Neural progenitor cell (in vitro differentiated cells): ENCODE measurements at regions not wholly inside any gene's neighbourhood (a gene's known extent, or its start where the extent isn't known, plus 50 kb on each side); places are given as distances from the start of the nearest gene placed in this dataset.

ENCODE experiments used
- DNase-seq: peaks from one replicate; pipeline ENCODE4 v3.0.0-alpha.2; 2016; ENCODE audit warnings: low spot score
- H2AFZ ChIP-seq: fragments of 200-600 bp; sonication (generic); replicated peaks from 2 replicates; pipeline ENCODE4 v1.6.1; 2016; ENCODE audit warnings: antibody characterized with exemption
- H3F3A ChIP-seq: fragments of 200-600 bp; sonication (generic); 2 replicates; pipeline ENCODE4 v1.6.1; 2016; ENCODE audit warnings: antibody characterized with exemption, low read depth
- H3K27ac ChIP-seq: fragments of 200-600 bp; sonication (generic); 2 replicates; pipeline ENCODE4 v1.5.1; 2016; ENCODE audit warnings: mild to moderate bottlenecking
- H3K27me3 ChIP-seq: fragments of 200-600 bp; sonication (generic); 2 replicates; pipeline ENCODE4 v1.6.1; 2016; ENCODE audit warnings: mild to moderate bottlenecking, moderate library complexity
- H3K36me3 ChIP-seq: fragments of 200-600 bp; sonication (generic); 2 replicates; pipeline ENCODE4 v1.5.1; 2016
- H3K4me1 ChIP-seq: fragments of 200-600 bp; sonication (generic); 2 replicates; pipeline ENCODE4 v1.6.1; 2016; ENCODE audit warnings: mixed run types
- H3K4me2 ChIP-seq: fragments of 200-600 bp; sonication (generic); 2 replicates; pipeline ENCODE4 v1.6.1; 2016
- H3K4me3 ChIP-seq: fragments of 200-600 bp; sonication (generic); 2 replicates; pipeline ENCODE4 v1.5.1; 2016
- H3K79me2 ChIP-seq: fragments of 200-600 bp; sonication (generic); 2 replicates; pipeline ENCODE4 v1.6.1; 2016; ENCODE audit warnings: low read depth
- H3K9ac ChIP-seq: fragments of 200-600 bp; sonication (generic); 2 replicates; pipeline ENCODE4 v1.6.1; 2016
- H3K9me3 ChIP-seq: fragments of 200-600 bp; sonication (generic); 2 replicates; pipeline ENCODE4 v1.5.1; 2016; ENCODE audit warnings: low read depth
- H4K20me1 ChIP-seq: fragments of 200-600 bp; sonication (generic); 2 replicates; pipeline ENCODE4 v1.6.1; 2016; ENCODE audit warnings: low read depth
- H3K27ac Mint-ChIP-seq: 3 replicates; pipeline ENCODE4 v1.8.0; 2021; ENCODE audit warnings: mixed read lengths
- H3K27me3 Mint-ChIP-seq: 2 replicates; pipeline ENCODE4 v1.8.0; 2022; ENCODE audit warnings: low read depth, mild to moderate bottlenecking, inconsistent platforms, moderate library complexity, mixed read lengths; ENCODE audit not compliant: insufficient read depth
- H3K36me3 Mint-ChIP-seq: 3 replicates; pipeline ENCODE4 v1.8.0; 2021; ENCODE audit warnings: mixed read lengths
- H3K4me1 Mint-ChIP-seq: 3 replicates; pipeline ENCODE4 v1.8.0; 2021; ENCODE audit warnings: mixed read lengths
- H3K4me3 Mint-ChIP-seq: 3 replicates; pipeline ENCODE4 v1.8.0; 2021; ENCODE audit warnings: mild to moderate bottlenecking, moderate library complexity, mixed read lengths
- H3K9me3 Mint-ChIP-seq: 3 replicates; pipeline ENCODE4 v1.8.0; 2020; ENCODE audit warnings: mixed read lengths
- EZH2 ChIP-seq: fragments of 200-600 bp; sonication (generic); IDR thresholded peaks from 2 replicates; pipeline ENCODE4 v1.6.1; 2017; ENCODE audit warnings: antibody characterized with exemption, mild to moderate bottlenecking, moderate library complexity
- EZH2phosphoT487 ChIP-seq: fragments of 200-600 bp; sonication (generic); IDR thresholded peaks from 2 replicates; pipeline ENCODE4 v1.6.1; 2017; ENCODE audit warnings: antibody characterized with exemption
- TF ChIP-seq, protein P1 (sequence below): fragments of 200-600 bp; sonication (generic); IDR thresholded peaks from 2 replicates; pipeline ENCODE4 v1.5.1; 2017; ENCODE audit warnings: antibody characterized with exemption, mild to moderate bottlenecking

GRCh38 chr9:26773056-26773455 lies 119.5 kb downstream of the CAAP1 start:
- H2AFZ ChIP-seq = no peak overlapping the region
- H3K4me1 ChIP-seq = no peaks in the 10 kb centered on the region
- no peak overlapping the region for H3K27ac Mint-ChIP-seq
- H3K27ac ChIP-seq = no peak overlapping the region
- H3K9me3 Mint-ChIP-seq = no peaks in the 10 kb centered on the region
- no peak overlapping the region for H3K4me2 ChIP-seq
- no peaks in the 10 kb centered on the region for H3K27me3 Mint-ChIP-seq
- no peaks in the 10 kb centered on the region for H3K9me3 ChIP-seq
- DNase-seq = no peak
- no peaks in the 10 kb centered on the region for H3K79me2 ChIP-seq
- no peak for TF ChIP-seq EZH2
- TF ChIP-seq, protein P1, sequence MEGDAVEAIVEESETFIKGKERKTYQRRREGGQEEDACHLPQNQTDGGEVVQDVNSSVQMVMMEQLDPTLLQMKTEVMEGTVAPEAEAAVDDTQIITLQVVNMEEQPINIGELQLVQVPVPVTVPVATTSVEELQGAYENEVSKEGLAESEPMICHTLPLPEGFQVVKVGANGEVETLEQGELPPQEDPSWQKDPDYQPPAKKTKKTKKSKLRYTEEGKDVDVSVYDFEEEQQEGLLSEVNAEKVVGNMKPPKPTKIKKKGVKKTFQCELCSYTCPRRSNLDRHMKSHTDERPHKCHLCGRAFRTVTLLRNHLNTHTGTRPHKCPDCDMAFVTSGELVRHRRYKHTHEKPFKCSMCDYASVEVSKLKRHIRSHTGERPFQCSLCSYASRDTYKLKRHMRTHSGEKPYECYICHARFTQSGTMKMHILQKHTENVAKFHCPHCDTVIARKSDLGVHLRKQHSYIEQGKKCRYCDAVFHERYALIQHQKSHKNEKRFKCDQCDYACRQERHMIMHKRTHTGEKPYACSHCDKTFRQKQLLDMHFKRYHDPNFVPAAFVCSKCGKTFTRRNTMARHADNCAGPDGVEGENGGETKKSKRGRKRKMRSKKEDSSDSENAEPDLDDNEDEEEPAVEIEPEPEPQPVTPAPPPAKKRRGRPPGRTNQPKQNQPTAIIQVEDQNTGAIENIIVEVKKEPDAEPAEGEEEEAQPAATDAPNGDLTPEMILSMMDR = no peak
- no peak for TF ChIP-seq EZH2phosphoT487
- no peaks in the 10 kb centered on the region for H3K27me3 ChIP-seq
- H3F3A ChIP-seq = no peaks in the 10 kb centered on the region
- H3K4me3 ChIP-seq = no peak overlapping the region
- H3K36me3 ChIP-seq = no peaks in the 10 kb centered on the region
- H3K36me3 Mint-ChIP-seq = no peaks in the 10 kb centered on the region
- H4K20me1 ChIP-seq = no peaks in the 10 kb centered on the region
- H3K4me1 Mint-ChIP-seq = no peaks in the 10 kb centered on the region
- H3K9ac ChIP-seq = no peak overlapping the region
- no peak overlapping the region for H3K4me3 Mint-ChIP-seq

GRCh38 chr9:26770821-26771220 lies 121.8 kb downstream of the CAAP1 start:
- Histone ChIP-seq H3K4me1 (no peaks in the 10 kb centered on the region), H2AFZ (no peak overlapping the region), H3F3A (no peaks in the 10 kb centered on the region), H3K9ac (no peak overlapping the region), H3K4me2 (no peak overlapping the region), H3K27me3 (no peaks in the 10 kb centered on the region), H3K36me3 (no peaks in the 10 kb centered on the region), H3K27ac (no peak overlapping the region), H3K9me3 (no peaks in the 10 kb centered on the region), H3K4me3 (no peak overlapping the region), H4K20me1 (no peaks in the 10 kb centered on the region), H3K79me2 (no peaks in the 10 kb centered on the region)
- TF ChIP-seq EZH2phosphoT487 (no peak), EZH2 (no peak)
- TF ChIP-seq, protein P1 = no peak
- Mint-ChIP-seq H3K4me3 (no peak overlapping the region), H3K9me3 (no peaks in the 10 kb centered on the region), H3K4me1 (no peaks in the 10 kb centered on the region), H3K36me3 (no peaks in the 10 kb centered on the region), H3K27ac (no peak overlapping the region), H3K27me3 (no peaks in the 10 kb centered on the region)
- DNase-seq = no peak

DNA sequence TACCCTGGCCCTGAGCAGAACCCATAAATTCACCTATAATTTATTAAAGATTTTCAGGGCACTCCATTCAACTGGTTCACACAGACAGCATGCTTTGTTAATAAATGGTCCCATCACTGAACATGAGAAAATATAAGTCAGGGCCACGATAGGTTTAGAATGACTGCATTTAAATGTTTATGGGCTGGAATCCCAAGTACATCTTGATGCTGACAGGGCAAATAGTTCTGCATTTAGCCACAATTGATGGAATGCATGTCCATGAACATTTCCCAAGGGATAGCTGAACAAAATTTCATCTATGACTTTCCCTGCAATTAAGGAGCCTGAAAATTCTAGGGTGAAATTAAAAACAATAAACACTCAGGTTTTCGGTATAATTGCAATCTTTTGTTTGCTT lies 124.5 kb downstream of the CAAP1 start:
- H3K27ac ChIP-seq = no peak overlapping the region
- Mint-ChIP-seq H3K36me3 (no peaks in the 10 kb centered on the region), H3K27me3 (no peaks in the 10 kb centered on the region), H3K9me3 (no peaks in the 10 kb centered on the region), H3K27ac (no peak overlapping the region), H3K4me1 (no peaks in the 10 kb centered on the region), H3K4me3 (no peak overlapping the region)
- H3K9ac ChIP-seq = no peak overlapping the region
- no peaks in the 10 kb centered on the region for H3F3A ChIP-seq
- no peak for DNase-seq
- H2AFZ ChIP-seq = no peak overlapping the region
- no peaks in the 10 kb centered on the region for H3K36me3 ChIP-seq
- no peak overlapping the region for H3K4me3 ChIP-seq
- no peaks in the 10 kb centered on the region for H3K9me3 ChIP-seq
- TF ChIP-seq, protein P1 = no peak
- TF ChIP-seq EZH2phosphoT487 (no peak), EZH2 (no peak)
- H3K27me3 ChIP-seq = no peaks in the 10 kb centered on the region
- H3K4me1 ChIP-seq = no peaks in the 10 kb centered on the region
- H4K20me1 ChIP-seq = no peaks in the 10 kb centered on the region
- no peaks in the 10 kb centered on the region for H3K79me2 ChIP-seq
- H3K4me2 ChIP-seq = no peak overlapping the region

DNA sequence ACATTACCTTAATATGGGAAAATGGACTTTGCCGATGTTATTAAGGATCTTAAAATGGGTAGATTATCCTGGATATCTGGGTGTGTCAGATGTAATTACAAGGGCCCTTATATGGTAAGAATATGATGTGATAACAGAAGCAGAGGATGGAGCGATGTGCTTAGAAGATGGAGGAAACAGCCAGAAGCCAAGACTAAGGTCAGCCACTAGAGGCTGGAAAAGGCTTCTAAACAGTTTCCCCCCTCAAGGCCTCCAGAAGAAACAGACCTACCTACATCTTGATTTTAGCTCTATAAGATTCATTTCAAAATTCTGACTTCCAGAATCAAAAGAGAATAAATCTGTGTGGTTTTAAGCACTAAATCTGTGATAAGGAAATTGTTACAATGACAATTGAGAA lies 131.9 kb downstream of the CAAP1 start:
- no peaks in the 10 kb centered on the region for H3K9me3 ChIP-seq
- no peaks in the 10 kb centered on the region for H3K36me3 ChIP-seq
- no peak overlapping the region for H3K4me3 ChIP-seq
- TF ChIP-seq EZH2 (no peak), EZH2phosphoT487 (no peak)
- TF ChIP-seq, protein P1 = no peak
- no peak overlapping the region for H3K4me3 Mint-ChIP-seq
- no peak overlapping the region for H3K9ac ChIP-seq
- H3K27me3 ChIP-seq = no peaks in the 10 kb centered on the region
- H3K79me2 ChIP-seq = no peaks in the 10 kb centered on the region
- H3K36me3 Mint-ChIP-seq = no peaks in the 10 kb centered on the region
- H3K4me2 ChIP-seq = no peak overlapping the region
- no peak overlapping the region for H3K27ac ChIP-seq
- H2AFZ ChIP-seq = no peak overlapping the region
- no peak for DNase-seq
- peaks cover 1% of the 10 kb centered on the region for H3K4me1 ChIP-seq
- H3K9me3 Mint-ChIP-seq = no peaks in the 10 kb centered on the region
- H3K27ac Mint-ChIP-seq = no peak overlapping the region
- no peaks in the 10 kb centered on the region for H3K27me3 Mint-ChIP-seq
- no peaks in the 10 kb centered on the region for H3F3A ChIP-seq
- H3K4me1 Mint-ChIP-seq = peaks cover 3% of the 10 kb centered on the region
- no peaks in the 10 kb centered on the region for H4K20me1 ChIP-seq
